Activated CD4-positive, alpha-beta memory T cell treated with anti-CD3 and anti-CD28 coated beads for 36 hours (primary cell): ENCODE measurements at regions not wholly inside any gene's neighbourhood (a gene's known extent, or its start where the extent isn't known, plus 50 kb on each side); places are given as distances from the start of the nearest gene placed in this dataset.
"Not testable (repeated sequence)": the region's sequence is repeated elsewhere in the genome, so short reads cannot be mapped to it uniquely, and the experiment has no call there.

ENCODE experiments used
- CTCF ChIA-PET: fragments of 350-600 bp; sonication (Branson Sonifier 250); formaldehyde crosslinking; loops from one replicate; lab custom pipeline; 2021; ENCODE audit warnings: antibody characterized with exemption, inconsistent platforms; lab: Charles Lee
- POLR2A ChIA-PET: fragments of 350-600 bp; sonication (Branson Sonifier 250); formaldehyde crosslinking; loops from one replicate; lab custom pipeline; 2021; ENCODE audit warnings: antibody characterized with exemption; lab: Charles Lee
- DNase-seq: peaks from one replicate; pipeline ENCODE4 v3.0.0-alpha.2; 2020
- H3K27ac Mint-ChIP-seq: one replicate; pipeline ENCODE4 v1.8.0; 2021; ENCODE audit warnings: mixed read lengths
- H3K27me3 Mint-ChIP-seq: one replicate; pipeline ENCODE4 v1.8.0; 2021; ENCODE audit warnings: mixed read lengths
- H3K36me3 Mint-ChIP-seq: one replicate; pipeline ENCODE4 v1.8.0; 2021; ENCODE audit warnings: mixed read lengths
- H3K4me1 Mint-ChIP-seq: one replicate; pipeline ENCODE4 v1.8.0; 2021; ENCODE audit warnings: low read depth, mixed read lengths
- H3K4me3 Mint-ChIP-seq: one replicate; pipeline ENCODE4 v1.8.0; 2021; ENCODE audit warnings: mild to moderate bottlenecking, mixed read lengths
- H3K9me3 Mint-ChIP-seq: one replicate; pipeline ENCODE4 v1.8.0; 2021; ENCODE audit warnings: mixed read lengths
- intact Hi-C: fragments of 100-400 bp; cut with micrococcal nuclease; formaldehyde crosslinking; loops from one replicate; pipeline ENCODE4 v1.15.1; 2023

DNA sequence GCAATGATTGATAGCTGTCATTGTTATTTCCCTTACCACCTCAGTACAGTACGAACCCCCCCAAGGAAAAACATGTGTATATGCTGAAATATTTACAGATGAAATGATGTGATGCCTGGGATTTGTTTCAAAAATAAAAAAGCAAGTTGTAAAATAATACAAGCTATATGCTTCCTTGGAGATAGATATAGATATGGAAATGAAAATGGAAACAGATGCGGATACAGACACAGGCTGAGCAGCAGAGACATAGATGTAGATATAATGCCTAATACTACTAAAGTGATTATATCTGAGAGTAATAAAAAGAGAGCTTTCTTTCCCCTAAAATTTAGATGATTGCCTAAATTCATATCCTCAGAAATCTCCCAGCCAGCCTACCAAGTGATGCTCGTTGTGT, 127.5 kb upstream of the TNPO1 start:
- Mint-ChIP-seq H3K9me3 (no peaks in the 10 kb centered on the region), H3K27me3 (peaks cover 13% of the 10 kb centered on the region), H3K27ac (no peak overlapping the region), H3K4me3 (no peak overlapping the region), H3K4me1 (no peaks in the 10 kb centered on the region), H3K36me3 (no peaks in the 10 kb centered on the region)
- DNase-seq = no peak
- CTCF ChIA-PET = no interaction called here
- intact Hi-C loops = no loop called here
- POLR2A ChIA-PET = no interaction called here

DNA sequence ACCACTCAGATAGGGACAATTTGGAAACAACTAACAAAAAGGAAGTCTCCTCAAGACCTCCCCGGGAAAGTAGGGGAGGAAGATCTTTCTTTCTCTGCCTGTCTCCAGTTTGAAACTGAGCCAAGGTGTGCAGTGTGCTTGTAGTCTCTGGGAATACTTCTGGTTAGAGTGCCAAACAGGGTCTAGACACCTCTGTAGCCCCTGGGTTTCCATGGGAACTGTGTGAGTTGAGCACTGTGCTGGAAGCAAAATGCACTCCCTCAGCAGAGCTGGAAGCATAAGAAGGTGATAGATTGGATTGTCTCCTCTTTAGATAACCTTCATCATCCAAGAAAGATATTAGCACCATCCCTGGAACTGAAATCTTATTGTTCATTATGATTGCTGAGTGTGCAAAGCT, 129.2 kb upstream of the TNPO1 start:
- no peaks in the 10 kb centered on the region for H3K36me3 Mint-ChIP-seq
- no peak for DNase-seq
- CTCF ChIA-PET = no interaction called here
- no peak overlapping the region for H3K4me3 Mint-ChIP-seq
- POLR2A ChIA-PET = no interaction called here
- H3K4me1 Mint-ChIP-seq = no peaks in the 10 kb centered on the region
- intact Hi-C loops = no loop called here
- peaks cover 16% of the 10 kb centered on the region for H3K27me3 Mint-ChIP-seq
- H3K9me3 Mint-ChIP-seq = no peaks in the 10 kb centered on the region
- no peak overlapping the region for H3K27ac Mint-ChIP-seq

DNA sequence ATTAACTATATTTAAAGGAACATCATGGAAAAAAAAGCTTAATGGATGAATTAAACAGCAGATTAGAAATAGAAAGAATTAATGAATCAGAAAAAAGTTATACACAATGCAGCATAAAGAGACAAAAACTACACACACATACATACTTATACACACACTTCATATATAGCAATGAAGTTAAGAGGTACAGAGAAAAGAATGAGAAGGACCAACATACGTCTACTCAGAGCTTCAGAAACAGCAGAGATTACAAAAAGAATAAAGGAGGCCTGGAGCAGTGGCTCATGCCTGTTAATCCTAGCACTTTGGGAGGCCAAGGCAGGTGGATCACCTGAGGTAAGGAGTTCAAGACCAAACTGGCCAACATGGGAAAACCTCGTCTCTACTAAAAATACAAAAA, 133.9 kb upstream of the TNPO1 start:
- Mint-ChIP-seq H3K4me3 (no peak overlapping the region), H3K27me3 (peaks cover 17% of the 10 kb centered on the region), H3K4me1 (no peaks in the 10 kb centered on the region), H3K9me3 (no peaks in the 10 kb centered on the region), H3K36me3 (no peaks in the 10 kb centered on the region), H3K27ac (no peak overlapping the region)
- intact Hi-C loops = no loop called here
- POLR2A ChIA-PET = no interaction called here
- CTCF ChIA-PET = no interaction called here
- no peak for DNase-seq

DNA sequence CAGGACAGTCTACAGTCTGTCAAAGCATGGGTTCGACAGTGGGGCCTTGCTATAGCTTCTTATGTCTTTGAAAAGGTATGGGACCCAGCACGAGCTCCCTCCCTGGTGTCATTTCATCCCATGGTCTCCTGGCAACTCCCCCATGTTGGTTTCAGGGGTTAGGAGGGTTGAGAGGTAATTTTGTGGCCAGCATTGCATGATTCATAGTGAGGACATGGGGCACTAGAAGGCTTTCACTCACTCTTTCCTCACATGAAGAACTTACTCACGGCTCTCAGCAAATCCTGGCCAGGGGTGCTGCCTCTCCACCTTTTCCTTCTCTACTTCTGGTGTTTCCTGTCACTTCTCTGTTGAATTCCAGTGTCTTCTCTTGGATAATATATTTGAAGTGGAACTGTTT, 134.7 kb upstream of the TNPO1 start:
- no peak for DNase-seq
- CTCF ChIA-PET = no interaction called here
- POLR2A ChIA-PET = no interaction called here
- no peak overlapping the region for H3K4me3 Mint-ChIP-seq
- H3K4me1 Mint-ChIP-seq = no peaks in the 10 kb centered on the region
- H3K27me3 Mint-ChIP-seq = peaks cover 17% of the 10 kb centered on the region
- intact Hi-C loops = no loop called here
- H3K27ac Mint-ChIP-seq = no peak overlapping the region
- H3K9me3 Mint-ChIP-seq = no peaks in the 10 kb centered on the region
- H3K36me3 Mint-ChIP-seq = no peaks in the 10 kb centered on the region

DNA sequence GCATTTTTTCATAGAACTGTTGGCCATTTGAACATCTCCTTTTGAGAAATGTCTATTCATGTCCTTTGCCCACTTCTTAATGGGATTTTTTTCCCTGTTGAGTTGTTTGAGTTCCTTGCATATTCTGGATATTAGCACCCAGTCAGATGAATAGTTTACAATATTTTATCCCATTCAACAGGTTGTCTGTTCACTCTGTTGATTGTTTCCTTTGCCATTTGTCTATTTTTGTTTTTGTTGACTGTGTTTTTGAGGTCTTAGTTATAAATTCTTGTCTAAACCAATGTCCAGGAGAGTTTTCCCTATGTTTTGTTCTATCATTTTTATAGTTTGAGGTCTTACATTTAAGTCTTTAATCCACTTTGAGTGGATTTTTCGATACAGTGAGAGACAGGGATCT, 139.0 kb upstream of the TNPO1 start:
- H3K4me1 Mint-ChIP-seq = no peaks in the 10 kb centered on the region
- ChIA-PET POLR2A (no interaction called here), CTCF (no interaction called here)
- peaks cover 12% of the 10 kb centered on the region for H3K27me3 Mint-ChIP-seq
- no peak for DNase-seq
- intact Hi-C loops = no loop called here
- H3K36me3 Mint-ChIP-seq = no peaks in the 10 kb centered on the region
- H3K9me3 Mint-ChIP-seq = peaks cover 8% of the 10 kb centered on the region
- no peak overlapping the region for H3K27ac Mint-ChIP-seq
- H3K4me3 Mint-ChIP-seq = no peak overlapping the region

DNA sequence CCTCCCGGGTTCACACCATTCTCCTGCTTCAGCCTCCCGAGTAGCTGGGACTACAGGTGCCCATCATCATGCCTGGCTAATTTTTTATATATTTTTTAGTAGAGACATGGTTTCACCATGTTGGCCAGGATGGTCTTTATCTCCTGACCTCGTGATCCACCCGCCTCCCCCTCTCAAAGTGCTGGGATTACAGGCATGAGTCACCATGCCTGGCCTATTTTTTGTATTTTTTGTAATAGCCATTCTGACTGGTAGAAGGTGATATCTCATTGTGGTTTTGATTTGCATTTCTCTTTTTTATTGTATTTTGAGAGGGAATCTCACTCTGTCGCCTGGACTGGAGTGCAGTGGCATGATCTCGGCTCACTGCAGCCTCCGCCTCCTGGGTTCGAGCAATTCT, 139.6 kb upstream of the TNPO1 start:
- H3K36me3 Mint-ChIP-seq, H3K27ac Mint-ChIP-seq, CTCF ChIA-PET, intact Hi-C loops, H3K9me3 Mint-ChIP-seq, DNase-seq, H3K4me1 Mint-ChIP-seq, POLR2A ChIA-PET, H3K4me3 Mint-ChIP-seq: not testable (repeated sequence)
- peaks cover 12% of the 10 kb centered on the region for H3K27me3 Mint-ChIP-seq

DNA sequence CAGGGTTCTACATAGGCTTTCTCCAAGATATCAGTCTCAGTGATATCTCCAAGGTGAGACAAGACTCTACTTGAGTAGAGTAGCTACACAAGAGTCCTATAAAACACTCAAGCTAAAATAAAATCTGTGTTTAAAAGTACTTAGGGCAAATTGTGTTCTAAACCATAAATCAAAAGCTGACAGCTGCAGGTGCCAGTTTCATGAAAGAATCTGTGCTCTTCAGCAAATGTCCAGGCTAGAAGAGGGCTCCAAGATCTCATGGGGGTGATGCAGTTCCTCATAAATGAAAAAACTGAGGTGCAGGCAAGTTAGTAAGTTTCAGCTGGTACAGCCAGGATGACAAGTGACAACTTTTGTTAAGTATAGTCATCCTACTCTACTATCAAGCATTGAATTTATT, 142.8 kb upstream of the TNPO1 start:
- H3K4me3 Mint-ChIP-seq = no peak overlapping the region
- CTCF ChIA-PET = interaction anchor here (1.1 kb wide), 1 partner anchor 62 kb away, joined by 3 read pairs; no protein-coding TSS in a partner anchor
- no peak overlapping the region for H3K27ac Mint-ChIP-seq
- no peak for DNase-seq
- no peaks in the 10 kb centered on the region for H3K4me1 Mint-ChIP-seq
- intact Hi-C loops = no loop called here
- no peaks in the 10 kb centered on the region for H3K36me3 Mint-ChIP-seq
- POLR2A ChIA-PET = no interaction called here
- H3K9me3 Mint-ChIP-seq = peaks cover 8% of the 10 kb centered on the region
- H3K27me3 Mint-ChIP-seq = peaks cover 3% of the 10 kb centered on the region

DNA sequence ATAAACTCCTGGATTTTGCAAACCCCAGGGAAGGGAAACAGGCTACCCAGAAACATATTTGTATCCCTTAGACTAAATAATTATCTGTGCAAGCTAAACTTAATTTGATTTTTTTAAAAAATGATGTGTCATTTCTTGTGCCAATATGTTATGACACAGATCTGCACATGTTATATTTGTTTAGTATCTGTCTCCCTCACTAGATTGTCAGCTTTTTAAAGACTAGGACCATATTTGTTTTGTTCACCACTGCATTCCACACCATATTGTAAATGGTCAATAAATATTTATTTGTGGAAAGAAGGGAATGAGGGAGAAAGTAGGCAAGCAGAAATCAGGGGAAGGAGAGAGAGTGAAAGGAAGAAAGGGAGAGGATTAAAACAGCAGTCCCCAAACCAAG, 143.3 kb upstream of the TNPO1 start:
- POLR2A ChIA-PET = no interaction called here
- Mint-ChIP-seq H3K4me3 (no peak overlapping the region), H3K27me3 (peaks cover 5% of the 10 kb centered on the region), H3K4me1 (no peaks in the 10 kb centered on the region), H3K36me3 (no peaks in the 10 kb centered on the region), H3K27ac (no peak overlapping the region), H3K9me3 (peaks cover 8% of the 10 kb centered on the region)
- intact Hi-C loops = no loop called here
- DNase-seq = no peak
- CTCF ChIA-PET = interaction anchor here (1.1 kb wide), 1 partner anchor 62 kb away, joined by 3 read pairs; no protein-coding TSS in a partner anchor

DNA sequence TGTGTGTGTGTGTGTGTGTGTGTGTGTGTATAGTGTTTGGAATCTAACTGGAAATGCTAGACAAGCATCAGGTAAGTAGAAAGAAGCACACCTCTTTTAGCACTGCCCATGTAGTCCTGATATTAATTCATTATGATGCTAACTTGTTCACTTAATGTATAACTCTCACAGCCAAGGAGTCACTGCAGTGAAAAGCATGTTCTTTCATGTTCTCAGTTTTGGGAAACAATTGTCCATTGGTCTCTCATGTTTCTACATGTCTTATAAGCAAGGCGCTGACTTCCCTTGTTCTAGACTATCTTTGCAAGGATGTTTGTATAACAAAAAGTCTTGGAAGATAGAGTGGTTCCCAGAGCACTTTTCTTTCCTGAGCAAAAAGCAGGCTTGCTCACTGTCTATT, 148.8 kb upstream of the TNPO1 start:
- POLR2A ChIA-PET = no interaction called here

DNA sequence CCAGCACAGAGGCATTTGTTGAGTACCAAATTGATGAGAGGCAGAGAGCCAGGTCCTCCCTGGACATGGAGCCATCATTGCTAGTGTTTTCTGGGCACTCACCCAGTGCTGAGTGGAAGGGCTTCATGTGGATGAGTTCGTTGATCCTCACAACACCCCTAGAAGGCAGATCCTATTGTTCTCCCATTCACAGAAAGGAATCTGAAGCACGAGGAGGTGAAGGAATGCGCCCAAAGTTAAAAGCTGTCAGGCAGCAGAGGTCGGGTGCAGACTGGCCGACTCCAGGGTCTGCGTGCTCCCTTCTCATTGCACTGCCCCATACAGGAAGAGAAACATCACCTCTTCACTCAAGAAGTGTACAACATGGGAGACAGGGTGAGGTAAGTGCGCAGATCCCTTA, 153.5 kb upstream of the TNPO1 start:
- no peak overlapping the region for H3K27ac Mint-ChIP-seq
- no peaks in the 10 kb centered on the region for H3K4me1 Mint-ChIP-seq
- H3K27me3 Mint-ChIP-seq = peaks cover 12% of the 10 kb centered on the region
- no peak for DNase-seq
- no peak overlapping the region for H3K4me3 Mint-ChIP-seq
- ChIA-PET CTCF (no interaction called here), POLR2A (no interaction called here)
- no peaks in the 10 kb centered on the region for H3K9me3 Mint-ChIP-seq
- no peaks in the 10 kb centered on the region for H3K36me3 Mint-ChIP-seq
- intact Hi-C loops = no loop called here

More for the DNA sequence above, 148.8 kb upstream of the TNPO1 start:
- intact Hi-C loops = no loop called here
- Mint-ChIP-seq H3K27me3 (peaks cover 7% of the 10 kb centered on the region), H3K4me3 (no peak overlapping the region), H3K27ac (no peak overlapping the region), H3K9me3 (no peaks in the 10 kb centered on the region), H3K36me3 (no peaks in the 10 kb centered on the region), H3K4me1 (no peaks in the 10 kb centered on the region)
- DNase-seq = no peak
- CTCF ChIA-PET = no interaction called here

DNA sequence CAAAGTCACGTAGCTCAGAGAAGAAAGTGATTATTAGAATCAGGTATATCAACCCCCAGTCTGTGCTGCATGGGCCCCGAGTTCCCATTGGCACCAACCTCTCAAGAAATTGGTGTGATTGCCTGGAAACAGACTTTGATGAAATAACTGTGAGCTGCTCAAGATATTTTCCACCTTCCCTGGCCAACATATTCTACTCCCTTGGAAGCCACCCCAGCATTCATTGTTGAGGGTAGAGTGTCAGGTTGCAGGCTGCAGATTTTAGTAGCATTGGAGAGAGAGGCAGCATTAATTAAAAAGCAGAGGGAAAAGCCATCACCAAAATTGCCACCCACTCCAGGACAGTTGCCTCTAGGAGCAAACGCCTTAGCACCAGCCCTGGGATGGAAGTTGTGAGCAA, 154.2 kb upstream of the TNPO1 start:
- intact Hi-C loops = no loop called here
- Mint-ChIP-seq H3K27ac (no peak overlapping the region), H3K36me3 (no peaks in the 10 kb centered on the region), H3K9me3 (no peaks in the 10 kb centered on the region), H3K27me3 (peaks cover 12% of the 10 kb centered on the region), H3K4me1 (no peaks in the 10 kb centered on the region), H3K4me3 (no peak overlapping the region)
- no peak for DNase-seq
- POLR2A ChIA-PET = no interaction called here
- CTCF ChIA-PET = no interaction called here

DNA sequence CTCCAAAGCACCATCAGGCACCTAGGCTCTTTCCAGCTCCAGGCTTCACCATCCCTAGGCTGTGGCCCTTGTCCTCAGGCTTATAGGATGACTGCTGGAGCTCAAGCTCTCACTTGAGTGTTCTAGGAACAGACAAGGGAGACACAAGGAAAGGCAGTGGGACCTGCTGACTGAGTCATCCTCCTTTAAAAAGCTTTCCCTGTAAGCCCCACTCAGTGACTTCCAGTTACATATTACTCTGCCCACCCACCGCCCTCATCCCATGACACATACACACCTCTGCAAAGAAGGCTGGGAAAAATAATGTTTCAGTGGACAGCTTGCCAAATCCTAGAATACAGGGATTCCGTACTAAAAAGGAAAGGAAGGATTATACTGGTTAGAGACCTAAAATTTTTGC, 154.2 kb upstream of the ZNF366 start:
- no peaks in the 10 kb centered on the region for H3K36me3 Mint-ChIP-seq
- ChIA-PET CTCF (no interaction called here), POLR2A (no interaction called here)
- peaks cover 10% of the 10 kb centered on the region for H3K27me3 Mint-ChIP-seq
- no peaks in the 10 kb centered on the region for H3K4me1 Mint-ChIP-seq
- DNase-seq = no peak
- H3K4me3 Mint-ChIP-seq = no peak overlapping the region
- H3K27ac Mint-ChIP-seq = no peak overlapping the region
- intact Hi-C loops = no loop called here
- no peaks in the 10 kb centered on the region for H3K9me3 Mint-ChIP-seq

DNA sequence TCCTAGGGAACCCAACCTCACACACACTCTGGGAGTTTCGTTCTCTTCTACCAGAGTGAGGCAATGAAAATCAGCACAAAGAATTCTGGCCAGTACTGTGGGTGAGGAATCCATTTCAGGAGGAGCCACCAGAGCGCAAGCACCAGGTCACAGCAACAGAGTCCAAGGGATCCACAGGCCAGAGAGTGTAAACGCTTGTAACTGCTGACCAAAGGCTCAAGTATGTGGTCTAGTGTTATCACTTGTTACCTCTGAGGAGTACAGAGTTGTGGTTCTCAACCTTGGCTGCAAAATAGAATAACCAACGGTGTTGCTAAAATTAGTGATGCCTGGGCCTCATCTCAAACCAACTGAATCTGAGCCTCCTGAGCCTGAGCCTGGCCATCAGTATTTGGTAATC, 152.5 kb upstream of the ZNF366 start:
- intact Hi-C loops = no loop called here
- Mint-ChIP-seq H3K9me3 (no peaks in the 10 kb centered on the region), H3K27me3 (peaks cover 9% of the 10 kb centered on the region), H3K36me3 (no peaks in the 10 kb centered on the region), H3K27ac (no peak overlapping the region), H3K4me3 (no peak overlapping the region), H3K4me1 (no peaks in the 10 kb centered on the region)
- no peak for DNase-seq
- ChIA-PET CTCF (no interaction called here), POLR2A (no interaction called here)
